ENCODE measurements at regions not wholly inside any gene's neighbourhood (a gene's known extent, or its start where the extent isn't known, plus 50 kb on each side); places are given as distances from the start of the nearest gene placed in this dataset.

DNA sequence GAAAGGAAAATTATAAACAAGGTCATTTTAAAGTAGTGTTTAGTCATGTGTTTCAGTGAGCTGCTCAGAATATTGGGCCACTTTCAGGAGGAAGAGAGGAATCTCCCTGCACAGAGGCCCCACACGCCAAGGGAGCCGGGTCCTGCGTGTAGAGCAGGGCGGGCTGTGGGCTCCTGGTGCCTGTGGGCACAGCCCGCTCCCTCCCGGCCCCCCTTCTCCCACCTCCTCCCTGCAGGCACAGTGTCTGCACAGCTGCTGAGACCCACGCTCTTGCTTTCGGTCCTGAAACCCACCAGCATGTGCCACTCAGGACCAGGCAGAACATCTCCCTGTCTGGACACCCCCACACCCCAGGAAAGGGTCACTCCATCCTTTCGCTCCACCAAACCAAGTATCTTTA, 167.6 kb upstream of the SALL3 start:
- peaks cover 24% of the 10 kb centered on the region for H3K27me3 Mint-ChIP-seq
- ATAC-seq (no peak), DNase-seq (no peak)
- no peaks in the 10 kb centered on the region for H3K4me1 Mint-ChIP-seq
- H3K4me3 Mint-ChIP-seq: no peak overlapping the region
- H3K27ac Mint-ChIP-seq: no peak overlapping the region
- H3K9me3 ChIP-seq (ENCODE audit: control insufficient read depth, low read length, poor library complexity, severe bottlenecking): no peaks in the 10 kb centered on the region
- peaks cover 2% of the 10 kb centered on the region for H3K36me3 Mint-ChIP-seq (ENCODE audit: low read depth)

GRCh38 chr18:78813156-78813555, 166.5 kb upstream of the SALL3 start:
- ATAC-seq: no peak

GRCh38 chr18:78813936-78814710, 165.5 kb upstream of the SALL3 start:
- Mint-ChIP-seq H3K27me3 (peaks cover 33% of the 10 kb centered on the region), H3K4me1 (no peaks in the 10 kb centered on the region), H3K36me3 (ENCODE audit: low read depth) (peaks cover 2% of the 10 kb centered on the region), H3K4me3 (no peak overlapping the region), H3K27ac (no peak overlapping the region)
- no peak for DNase-seq
- ATAC-seq: no peak
- H3K9me3 ChIP-seq (ENCODE audit: control insufficient read depth, low read length, poor library complexity, severe bottlenecking): no peaks in the 10 kb centered on the region

More at GRCh38 chr18:78813156-78813555, 166.5 kb upstream of the SALL3 start:
- Mint-ChIP-seq H3K36me3 (ENCODE audit: low read depth) (peaks cover 2% of the 10 kb centered on the region), H3K4me1 (no peaks in the 10 kb centered on the region), H3K4me3 (no peak overlapping the region), H3K27me3 (peaks cover 33% of the 10 kb centered on the region), H3K27ac (no peak overlapping the region)
- no peaks in the 10 kb centered on the region for H3K9me3 ChIP-seq (ENCODE audit: control insufficient read depth, low read length, poor library complexity, severe bottlenecking)
- DNase-seq: no peak

DNA sequence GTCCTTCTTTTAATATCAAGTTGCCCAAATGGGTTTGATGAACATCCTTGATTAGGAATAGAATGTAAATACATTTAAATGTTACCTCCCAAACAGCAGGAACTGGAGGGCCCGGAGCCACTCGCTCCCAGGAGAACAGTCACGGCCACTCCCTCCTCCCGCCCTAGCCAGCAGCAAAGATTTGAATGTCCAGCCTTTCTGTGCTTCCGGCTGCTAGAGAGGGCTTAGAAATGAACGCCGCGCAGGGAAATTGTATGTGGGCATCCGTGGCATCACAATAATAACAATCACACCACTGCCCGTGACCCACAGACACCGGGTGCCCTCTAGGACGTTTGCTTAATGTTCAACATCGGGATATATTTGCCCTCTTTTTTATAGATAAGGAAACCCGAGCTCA, 164.9 kb upstream of the SALL3 start:
- no peaks in the 10 kb centered on the region for H3K9me3 ChIP-seq (ENCODE audit: control insufficient read depth, low read length, poor library complexity, severe bottlenecking)
- ATAC-seq (no peak), DNase-seq (no peak)
- H3K27ac Mint-ChIP-seq: no peak overlapping the region
- H3K4me3 Mint-ChIP-seq: no peak overlapping the region
- H3K4me1 Mint-ChIP-seq: no peaks in the 10 kb centered on the region
- peaks cover 33% of the 10 kb centered on the region for H3K27me3 Mint-ChIP-seq
- peaks cover 2% of the 10 kb centered on the region for H3K36me3 Mint-ChIP-seq (ENCODE audit: low read depth)

DNA sequence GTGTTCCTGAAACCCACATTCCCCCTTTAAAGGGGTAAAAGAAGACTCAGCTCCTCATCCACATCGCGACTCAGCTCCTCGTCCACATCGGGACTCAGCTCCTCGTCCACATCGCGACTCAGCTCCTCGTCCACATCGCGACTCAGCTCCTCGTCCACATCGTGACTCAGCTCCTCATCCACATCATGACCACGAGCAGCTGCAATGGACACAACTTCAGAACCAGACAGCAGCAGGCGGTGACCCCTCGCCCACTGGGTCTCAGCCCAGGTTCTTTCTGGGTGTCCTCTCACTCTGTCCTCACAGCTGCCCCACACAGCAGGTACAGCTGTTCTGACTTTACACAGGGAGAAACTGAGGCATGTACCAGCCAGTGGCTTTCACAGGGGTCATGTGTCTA, 163.5 kb upstream of the SALL3 start:
- Mint-ChIP-seq H3K4me1 (no peaks in the 10 kb centered on the region), H3K4me3 (no peak overlapping the region), H3K36me3 (ENCODE audit: low read depth) (peaks cover 2% of the 10 kb centered on the region), H3K27ac (no peak overlapping the region), H3K27me3 (peaks cover 38% of the 10 kb centered on the region)
- H3K9me3 ChIP-seq (ENCODE audit: control insufficient read depth, low read length, poor library complexity, severe bottlenecking): no peaks in the 10 kb centered on the region
- no peak for DNase-seq
- no peak for ATAC-seq

GRCh38 chr18:78816916-78817315, 162.7 kb upstream of the SALL3 start:
- no peaks in the 10 kb centered on the region for H3K4me1 Mint-ChIP-seq
- DNase-seq: no peak
- H3K27ac Mint-ChIP-seq: no peak overlapping the region
- ATAC-seq: no peak
- no peak overlapping the region for H3K4me3 Mint-ChIP-seq
- peaks cover 2% of the 10 kb centered on the region for H3K36me3 Mint-ChIP-seq (ENCODE audit: low read depth)
- H3K27me3 Mint-ChIP-seq: peaks cover 38% of the 10 kb centered on the region
- H3K9me3 ChIP-seq (ENCODE audit: control insufficient read depth, low read length, poor library complexity, severe bottlenecking): no peaks in the 10 kb centered on the region

DNA sequence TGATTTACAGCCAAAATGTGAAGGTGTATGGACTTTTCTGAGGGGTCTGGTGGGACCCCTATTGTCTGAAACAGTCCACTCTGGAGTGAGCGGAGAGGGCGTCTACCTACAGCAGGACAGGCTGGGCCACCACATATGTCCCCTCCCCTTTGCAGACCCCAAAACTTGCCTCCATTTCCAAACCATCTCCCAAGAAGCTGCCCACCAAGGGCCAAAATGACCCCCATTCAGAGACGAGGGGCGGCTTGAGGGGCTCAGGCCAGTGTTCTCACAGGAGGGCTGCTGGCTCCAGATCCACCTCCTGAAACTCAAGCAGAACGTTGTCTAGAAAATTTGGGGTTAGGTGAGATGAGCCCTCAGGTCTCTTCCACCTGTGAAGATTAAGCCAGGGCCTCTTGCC, 161.1 kb upstream of the SALL3 start:
- ATAC-seq: no peak
- Mint-ChIP-seq H3K4me1 (no peaks in the 10 kb centered on the region), H3K27me3 (peaks cover 39% of the 10 kb centered on the region), H3K36me3 (ENCODE audit: low read depth) (no peaks in the 10 kb centered on the region), H3K4me3 (no peak overlapping the region), H3K27ac (no peak overlapping the region)
- H3K9me3 ChIP-seq (ENCODE audit: control insufficient read depth, low read length, poor library complexity, severe bottlenecking): no peaks in the 10 kb centered on the region
- DNase-seq: no peak

- no peak for ATAC-seq
Measured at GRCh38 chr18:78818961-78819360, 160.7 kb upstream of the SALL3 start.

DNA sequence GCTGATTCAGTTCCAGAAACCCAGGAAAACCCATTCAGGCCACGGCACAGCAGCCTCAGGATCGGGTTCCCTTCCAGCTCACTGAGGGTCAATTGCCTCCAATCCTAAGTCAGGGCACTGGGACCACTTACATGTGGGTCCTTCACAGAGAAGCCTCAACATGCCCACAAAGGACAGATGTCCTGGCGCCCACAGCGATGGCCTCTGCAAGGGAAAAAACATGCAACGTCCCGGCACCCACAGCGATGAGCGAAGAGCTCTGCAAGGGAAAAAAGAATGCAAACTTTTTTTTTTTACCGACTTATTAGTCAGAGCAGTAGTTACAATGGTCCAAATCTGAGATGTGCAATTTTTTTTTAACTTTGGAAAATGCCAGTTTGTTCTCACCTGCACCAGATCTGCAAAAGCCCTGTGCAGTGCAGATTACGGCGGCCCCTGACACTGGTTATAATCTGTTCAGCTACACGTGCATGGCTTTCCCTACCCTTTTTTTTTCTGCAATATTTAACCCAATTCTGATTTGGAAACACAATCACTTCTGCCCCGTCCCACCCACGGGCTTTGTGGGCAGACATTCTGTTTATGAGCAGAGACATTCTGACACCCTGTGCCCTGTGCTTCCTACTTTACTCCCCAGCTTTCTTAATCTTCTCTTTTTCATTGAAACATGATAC, 159.3 kb upstream of the SALL3 start:
- Mint-ChIP-seq H3K4me1 (no peaks in the 10 kb centered on the region), H3K27ac (no peak overlapping the region), H3K27me3 (peaks cover 29% of the 10 kb centered on the region), H3K36me3 (ENCODE audit: low read depth) (no peaks in the 10 kb centered on the region), H3K4me3 (no peak overlapping the region)
- no peak for DNase-seq
- no peaks in the 10 kb centered on the region for H3K9me3 ChIP-seq (ENCODE audit: control insufficient read depth, low read length, poor library complexity, severe bottlenecking)
- no peak for ATAC-seq

More at GRCh38 chr18:78818961-78819360, 160.7 kb upstream of the SALL3 start:
- H3K27me3 Mint-ChIP-seq: peaks cover 40% of the 10 kb centered on the region
- H3K36me3 Mint-ChIP-seq (ENCODE audit: low read depth): no peaks in the 10 kb centered on the region
- H3K9me3 ChIP-seq (ENCODE audit: control insufficient read depth, low read length, poor library complexity, severe bottlenecking): no peaks in the 10 kb centered on the region
- DNase-seq: no peak
- H3K27ac Mint-ChIP-seq: no peak overlapping the region
- H3K4me3 Mint-ChIP-seq: no peak overlapping the region
- no peaks in the 10 kb centered on the region for H3K4me1 Mint-ChIP-seq

DNA sequence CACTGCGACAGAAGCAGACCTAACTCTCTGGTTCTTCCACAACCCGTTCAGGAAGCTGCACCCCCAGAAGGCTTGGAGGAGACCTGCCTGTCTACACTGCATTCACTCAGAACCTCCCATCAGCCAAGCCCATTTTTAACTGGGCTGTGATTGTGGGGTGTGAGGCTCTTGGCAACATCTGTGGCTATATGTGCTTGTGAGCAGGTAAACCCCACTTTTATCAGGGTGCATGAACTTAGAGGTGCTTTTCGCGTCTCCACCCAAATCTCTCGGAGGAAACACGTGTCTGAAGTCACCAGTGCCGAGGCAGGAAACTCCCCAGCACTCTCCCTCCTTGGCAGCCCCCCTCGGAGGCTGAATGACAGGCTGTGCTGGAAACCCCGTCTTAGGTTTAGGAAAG, 158.2 kb upstream of the SALL3 start:
- Mint-ChIP-seq H3K27me3 (peaks cover 22% of the 10 kb centered on the region), H3K36me3 (ENCODE audit: low read depth) (no peaks in the 10 kb centered on the region), H3K4me1 (peaks cover 2% of the 10 kb centered on the region), H3K27ac (no peak overlapping the region), H3K4me3 (no peak overlapping the region)
- no peaks in the 10 kb centered on the region for H3K9me3 ChIP-seq (ENCODE audit: control insufficient read depth, low read length, poor library complexity, severe bottlenecking)
- no peak for ATAC-seq
- no peak for DNase-seq

DNA sequence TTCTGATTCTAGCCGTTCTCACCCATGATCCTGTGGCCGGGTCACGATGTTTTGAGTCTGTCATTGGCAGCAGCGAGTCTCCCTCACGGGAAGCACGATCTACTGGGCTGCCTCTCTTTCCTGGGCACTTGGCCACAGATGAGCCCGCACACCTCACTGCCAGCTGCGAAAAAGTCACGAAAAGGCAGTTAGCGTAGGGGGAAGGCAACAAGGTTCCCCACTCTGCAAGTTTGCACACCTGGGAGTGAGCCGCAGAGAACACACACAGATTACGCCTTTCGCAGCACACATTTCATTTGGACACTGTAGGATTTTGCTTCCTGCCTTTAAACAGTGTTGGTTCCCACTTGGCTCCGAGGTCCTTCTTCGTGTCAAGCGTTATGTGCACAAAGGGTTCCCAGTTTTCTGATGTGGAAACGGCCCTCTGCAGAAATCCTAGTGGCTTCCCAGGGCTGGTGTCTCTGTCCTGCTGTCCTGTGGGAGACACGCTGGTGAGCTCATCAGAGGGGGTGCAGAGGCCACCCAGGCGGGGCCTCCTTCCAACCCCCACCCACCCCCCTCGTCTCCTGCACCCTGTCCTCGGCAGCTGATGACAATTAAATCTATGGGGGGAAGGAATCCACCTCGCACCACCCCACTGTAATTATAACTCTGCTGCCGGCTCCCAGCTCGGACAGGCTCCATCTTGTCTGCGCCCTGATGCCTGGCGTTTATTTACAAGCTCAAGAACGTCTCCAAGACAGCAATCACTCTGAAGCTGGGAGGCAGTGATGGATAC, 157.3 kb upstream of the SALL3 start:
- peaks cover 19% of the 10 kb centered on the region for H3K27me3 Mint-ChIP-seq
- H3K36me3 Mint-ChIP-seq (ENCODE audit: low read depth): no peaks in the 10 kb centered on the region
- no peak overlapping the region for H3K27ac Mint-ChIP-seq
- no peak overlapping the region for H3K4me3 Mint-ChIP-seq
- DNase-seq (no peak), ATAC-seq (no peak)
- no peaks in the 10 kb centered on the region for H3K9me3 ChIP-seq (ENCODE audit: control insufficient read depth, low read length, poor library complexity, severe bottlenecking)
- H3K4me1 Mint-ChIP-seq: peaks cover 2% of the 10 kb centered on the region

GRCh38 chr18:78822949-78823285, 156.7 kb upstream of the SALL3 start:
- ATAC-seq: no peak
- H3K4me1 Mint-ChIP-seq: peaks cover 5% of the 10 kb centered on the region
- no peaks in the 10 kb centered on the region for H3K9me3 ChIP-seq (ENCODE audit: control insufficient read depth, low read length, poor library complexity, severe bottlenecking)
- H3K4me3 Mint-ChIP-seq: no peak overlapping the region
- H3K27me3 Mint-ChIP-seq: peaks cover 13% of the 10 kb centered on the region
- DNase-seq: no peak
- no peaks in the 10 kb centered on the region for H3K36me3 Mint-ChIP-seq (ENCODE audit: low read depth)
- H3K27ac Mint-ChIP-seq: no peak overlapping the region

GRCh38 chr18:78825168-78825567, 154.4 kb upstream of the SALL3 start:
- DNase-seq (no peak), ATAC-seq (no peak)
- H3K4me1 Mint-ChIP-seq: peaks cover 5% of the 10 kb centered on the region
- no peak overlapping the region for H3K4me3 Mint-ChIP-seq
- H3K9me3 ChIP-seq (ENCODE audit: control insufficient read depth, low read length, poor library complexity, severe bottlenecking): no peaks in the 10 kb centered on the region
- H3K36me3 Mint-ChIP-seq (ENCODE audit: low read depth): no peaks in the 10 kb centered on the region
- peaks cover 13% of the 10 kb centered on the region for H3K27me3 Mint-ChIP-seq
- H3K27ac Mint-ChIP-seq: no peak overlapping the region

Data from T-helper 17 cell (primary cell).